ENCODE measurements at regions not wholly inside any gene's neighbourhood (a gene's known extent, or its start where the extent isn't known, plus 50 kb on each side); places are given as distances from the start of the nearest gene placed in this dataset.

DNA sequence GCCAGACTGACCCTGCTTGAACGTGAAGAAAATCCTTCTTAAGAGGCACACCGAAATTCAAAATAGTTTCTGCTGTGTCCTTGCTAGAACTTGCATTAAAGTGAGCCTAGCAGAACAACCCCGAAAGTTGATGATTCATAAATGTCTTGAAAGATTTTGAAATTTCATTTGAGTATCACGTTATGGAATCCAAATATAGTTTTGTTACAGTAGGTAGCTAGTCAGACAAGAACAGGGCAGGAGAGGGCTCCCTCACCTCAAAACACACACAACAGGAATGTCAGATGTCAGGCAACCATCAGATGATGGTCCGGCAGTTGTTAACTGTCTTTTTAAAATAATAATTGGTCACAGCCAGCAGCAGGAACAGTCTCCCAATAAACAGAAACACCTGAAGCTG, 259.6 kb upstream of the GNPDA2 start:
- TF ChIP-seq POLR2A (IDR thresholded peaks at IDR 0.05; ENCODE audit: extremely low read depth, insufficient read length) = no peak
- TF ChIP-seq, protein P1, sequence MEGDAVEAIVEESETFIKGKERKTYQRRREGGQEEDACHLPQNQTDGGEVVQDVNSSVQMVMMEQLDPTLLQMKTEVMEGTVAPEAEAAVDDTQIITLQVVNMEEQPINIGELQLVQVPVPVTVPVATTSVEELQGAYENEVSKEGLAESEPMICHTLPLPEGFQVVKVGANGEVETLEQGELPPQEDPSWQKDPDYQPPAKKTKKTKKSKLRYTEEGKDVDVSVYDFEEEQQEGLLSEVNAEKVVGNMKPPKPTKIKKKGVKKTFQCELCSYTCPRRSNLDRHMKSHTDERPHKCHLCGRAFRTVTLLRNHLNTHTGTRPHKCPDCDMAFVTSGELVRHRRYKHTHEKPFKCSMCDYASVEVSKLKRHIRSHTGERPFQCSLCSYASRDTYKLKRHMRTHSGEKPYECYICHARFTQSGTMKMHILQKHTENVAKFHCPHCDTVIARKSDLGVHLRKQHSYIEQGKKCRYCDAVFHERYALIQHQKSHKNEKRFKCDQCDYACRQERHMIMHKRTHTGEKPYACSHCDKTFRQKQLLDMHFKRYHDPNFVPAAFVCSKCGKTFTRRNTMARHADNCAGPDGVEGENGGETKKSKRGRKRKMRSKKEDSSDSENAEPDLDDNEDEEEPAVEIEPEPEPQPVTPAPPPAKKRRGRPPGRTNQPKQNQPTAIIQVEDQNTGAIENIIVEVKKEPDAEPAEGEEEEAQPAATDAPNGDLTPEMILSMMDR (IDR thresholded peaks at IDR 0.05; ENCODE audit: low read depth, low read length) = no peak

Data from NB4 (cell line).